Vagina (tissue), 2 donors: ENCODE measurements at regions not wholly inside any gene's neighbourhood (a gene's known extent, or its start where the extent isn't known, plus 50 kb on each side); places are given as distances from the start of the nearest gene placed in this dataset.

Experiments used
- CTCF ChIP-seq, 3 experiments: fragments of 450-650 bp in 2 of 3; fragments of 200-600 bp in 1 of 3; sonication (generic) in 1 of 3; IDR thresholded peaks; one replicate each; pipeline ENCODE4 v1.5.1; 2017 to 2019; ENCODE audit warnings: antibody characterized with exemption in 3 of 3, mild to moderate bottlenecking in 2 of 3, moderate library complexity in 2 of 3
- POLR2A ChIP-seq, 2 donors: fragments of 450-650 bp; IDR thresholded peaks; one replicate each; pipeline ENCODE4 v1.6.1; 2017; ENCODE audit warnings: antibody characterized with exemption in 2 of 2, mild to moderate bottlenecking in 2 of 2, moderate library complexity in 2 of 2
- POLR2AphosphoS5 ChIP-seq, 2 donors: sonication (generic); formaldehyde crosslinking; IDR thresholded peaks; one replicate each; pipeline ENCODE4 v1.9.0; 2017; ENCODE audit warnings: antibody characterized with exemption in 2 of 2, mild to moderate bottlenecking in 2 of 2, low read depth in 1 of 2; ENCODE audit not compliant: insufficient read depth in 1 of 2

GRCh38 chr11:111128076-111128870 lies 117.3 kb upstream of the POU2AF2 start:
- no peak for TF ChIP-seq CTCF (IDR thresholded peaks at IDR 0.05)
- no peak for TF ChIP-seq POLR2A (IDR thresholded peaks at IDR 0.05)
- TF ChIP-seq POLR2AphosphoS5 (IDR thresholded peaks at IDR 0.05; ENCODE audit: insufficient read depth in 1 of 2, low read depth in 1 of 2), result no peak
